HG02798 (cell line): ENCODE measurements at regions not wholly inside any gene's neighbourhood (a gene's known extent, or its start where the extent isn't known, plus 50 kb on each side); places are given as distances from the start of the nearest gene placed in this dataset.

Experiments used
- ATAC-seq: cut with Tn5 transposase; IDR thresholded peaks from one replicate; pipeline ENCODE4 v1.9.1; 2021; ENCODE audit warnings: mild to moderate bottlenecking; ENCODE audit not compliant: unreplicated experiment, poor library complexity

DNA sequence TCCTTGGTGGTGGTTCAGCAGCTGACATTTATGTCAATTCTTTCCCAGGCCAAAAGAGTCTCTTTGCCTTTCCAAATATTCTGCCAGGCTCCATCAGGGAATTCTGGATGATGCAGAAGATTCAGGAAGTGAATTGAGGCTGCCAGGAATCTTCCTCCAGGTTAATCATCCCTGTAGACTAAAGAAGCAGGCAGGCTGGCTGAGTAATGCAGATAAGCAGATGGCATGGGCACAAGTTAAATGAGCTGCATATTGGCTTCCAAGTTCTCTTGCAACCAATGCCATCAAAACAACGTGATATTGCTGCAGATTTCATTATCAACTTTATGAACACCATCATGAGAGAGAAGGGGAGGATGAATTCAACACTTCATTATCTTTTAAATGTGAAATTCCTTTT is 324.5 kb downstream of the KCNN2 start:
- ATAC-seq, result no peak

DNA sequence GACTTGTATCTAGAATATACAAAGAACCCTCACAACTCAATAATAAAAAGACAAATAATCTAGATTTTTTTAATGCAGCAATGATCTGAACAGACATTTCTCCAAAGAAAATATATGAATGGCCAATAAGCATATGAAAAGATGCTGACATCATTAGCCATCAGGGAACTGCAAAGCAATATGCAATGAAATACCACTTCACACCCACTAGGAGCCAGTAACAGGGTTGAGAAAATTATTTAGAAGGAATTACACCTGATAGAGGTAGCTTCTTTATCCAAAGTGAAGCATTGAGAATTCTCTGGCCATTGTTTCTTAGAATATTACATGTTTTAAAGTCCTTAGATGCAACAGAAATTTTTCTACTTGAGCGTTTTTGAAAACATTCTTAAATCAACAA is 316.9 kb downstream of the KCNN2 start:
- no peak for ATAC-seq

DNA sequence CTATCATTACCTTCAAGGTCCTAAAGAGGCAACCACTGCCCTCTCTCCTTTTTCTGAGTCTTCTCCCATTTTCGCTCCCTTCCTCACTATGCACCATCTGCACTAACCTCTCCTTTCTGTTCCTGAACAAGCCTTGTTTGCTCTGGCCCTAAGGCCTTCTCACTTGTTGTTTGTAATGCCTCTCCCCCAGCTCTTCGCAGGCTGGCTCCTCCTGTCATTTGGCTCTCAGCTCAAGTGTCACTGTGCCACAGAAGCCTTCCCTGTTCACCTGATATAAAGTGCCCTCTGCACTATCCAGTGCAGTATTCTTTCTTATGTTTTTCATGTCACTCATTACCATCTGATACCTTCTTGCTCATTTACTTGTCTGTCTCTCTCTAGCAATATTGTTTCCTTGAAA is 303.7 kb downstream of the KCNN2 start:
- no peak for ATAC-seq

DNA sequence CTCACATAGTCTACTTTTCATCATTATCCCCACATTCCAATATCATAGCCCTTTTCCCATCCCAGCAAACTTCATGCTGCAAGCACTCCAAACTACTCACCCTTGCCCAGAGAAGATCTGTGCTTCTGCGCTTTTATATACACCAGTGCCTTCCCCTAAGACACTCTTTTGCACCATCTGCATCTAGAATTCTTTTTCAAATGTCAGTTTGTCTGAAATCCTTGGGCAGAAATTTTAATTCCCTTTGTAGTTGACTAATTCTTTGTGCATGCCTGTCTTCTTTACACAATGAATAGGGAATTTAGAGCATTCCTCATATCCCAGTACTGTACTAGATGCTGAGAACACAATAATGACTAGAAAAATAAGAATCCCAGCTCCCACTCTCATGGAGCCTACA is 298.9 kb downstream of the KCNN2 start:
- ATAC-seq, result no peak

DNA sequence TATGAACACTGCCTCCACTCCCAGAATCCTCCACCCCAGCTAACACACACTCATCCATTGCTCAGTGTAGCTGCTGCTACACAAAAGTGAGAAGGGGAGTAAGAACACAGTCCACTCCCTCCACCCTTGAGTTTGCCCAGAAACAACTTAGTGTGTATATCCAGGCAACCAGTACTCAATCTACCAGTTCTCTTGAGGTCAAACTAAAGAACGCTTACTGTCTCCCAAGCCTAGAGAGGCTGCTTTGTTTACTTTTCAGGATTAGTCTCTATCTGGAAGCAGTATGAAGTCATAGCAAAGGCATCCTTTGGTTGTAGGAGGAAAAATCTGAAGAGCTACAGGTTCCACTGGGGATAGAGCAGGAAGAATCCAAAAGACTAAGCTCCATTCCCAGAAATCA is 296.3 kb downstream of the KCNN2 start:
- ATAC-seq, result no peak

DNA sequence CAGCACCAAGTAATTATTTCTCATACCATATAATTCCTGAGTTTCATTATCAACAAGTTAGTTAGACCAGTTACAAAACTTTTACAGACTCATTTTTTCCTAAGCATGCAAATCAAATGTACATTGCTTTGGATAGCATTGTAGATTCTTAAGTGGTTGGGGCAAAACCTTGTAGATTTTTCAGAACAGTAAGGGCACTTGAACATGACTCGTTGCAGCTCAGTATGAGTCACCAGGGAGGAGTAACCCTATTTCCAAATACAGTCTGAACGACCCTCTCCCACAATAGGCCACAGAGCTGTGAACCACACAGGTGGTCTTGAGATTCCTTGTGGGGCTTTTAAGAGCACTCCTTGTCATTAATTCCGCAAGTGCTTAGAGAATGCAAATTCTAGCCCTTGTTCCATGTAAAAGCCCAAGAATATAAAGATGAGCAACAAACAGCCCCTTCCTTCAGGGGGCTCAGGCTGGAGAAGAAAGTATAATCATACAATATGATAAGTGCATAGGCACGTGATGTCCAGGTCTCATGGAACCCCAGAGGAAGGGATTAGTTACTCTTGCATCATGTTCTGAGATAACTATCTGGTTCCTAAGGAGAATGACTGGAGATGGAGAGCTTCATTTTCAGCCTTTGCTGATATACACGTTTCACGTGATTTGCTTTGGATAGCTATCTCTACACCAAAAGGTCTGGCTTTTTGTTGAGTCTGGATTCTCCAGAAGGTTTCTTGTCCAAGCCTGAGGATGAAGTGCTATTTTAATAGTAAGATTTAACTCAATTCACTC is 295.7 kb downstream of the KCNN2 start:
- ATAC-seq, result no peak

DNA sequence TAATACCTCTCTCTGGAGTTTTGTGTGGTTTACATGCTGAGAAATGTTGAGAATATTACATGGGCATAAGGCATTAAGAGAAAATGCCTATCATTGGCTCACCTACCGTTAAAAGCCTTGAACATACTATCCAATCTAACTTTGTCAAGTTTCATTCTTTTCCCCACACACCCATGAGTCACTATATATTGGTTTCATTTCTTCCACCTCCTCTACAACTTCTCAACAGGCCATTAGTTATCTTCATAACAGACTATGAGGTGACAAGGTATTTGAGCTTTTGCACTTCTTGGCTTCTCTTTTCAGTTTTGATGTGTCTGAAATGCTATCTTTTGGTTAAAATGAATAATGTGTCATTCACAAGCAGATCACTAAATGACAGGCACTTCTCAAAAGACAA is 288.0 kb downstream of the KCNN2 start:
- ATAC-seq, result no peak

DNA sequence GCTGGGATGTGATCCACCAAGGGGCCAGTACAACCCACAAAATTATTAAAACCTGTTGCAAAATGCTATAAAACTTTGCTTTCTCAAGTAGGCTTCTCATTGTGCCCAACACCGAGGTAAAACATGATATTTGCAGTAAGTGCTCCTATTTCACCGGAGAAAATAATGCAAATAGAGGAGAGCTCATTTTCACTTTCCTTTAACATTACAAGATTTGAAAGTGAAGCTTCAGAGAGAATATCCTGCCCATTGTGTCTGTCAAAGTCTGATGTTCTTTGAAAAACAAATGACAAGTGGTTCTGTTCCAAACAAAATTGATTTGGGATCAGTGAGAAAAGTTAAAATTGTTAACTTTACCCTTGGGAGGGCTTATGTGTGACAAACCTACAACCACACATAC is 287.1 kb downstream of the KCNN2 start:
- no peak for ATAC-seq

DNA sequence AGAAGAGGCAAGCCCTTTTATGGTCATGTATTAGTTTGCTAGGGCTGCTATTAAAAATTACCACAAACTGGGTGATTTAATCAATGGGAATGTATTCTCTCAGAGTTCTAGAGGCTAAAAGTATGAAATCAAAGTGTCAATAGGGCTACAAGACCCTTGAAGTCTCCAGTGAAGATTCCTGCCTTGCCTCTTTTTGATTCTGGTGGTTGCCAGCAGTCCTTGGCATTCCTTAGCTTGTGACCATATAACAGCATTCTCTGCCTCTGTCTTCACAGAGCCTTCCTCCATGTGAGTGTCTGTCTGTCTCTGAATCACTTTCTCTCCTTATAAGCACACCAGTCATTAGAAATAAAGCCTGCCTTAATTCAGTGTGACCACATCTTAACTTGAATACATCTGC is 282.7 kb downstream of the KCNN2 start:
- ATAC-seq, result no peak

DNA sequence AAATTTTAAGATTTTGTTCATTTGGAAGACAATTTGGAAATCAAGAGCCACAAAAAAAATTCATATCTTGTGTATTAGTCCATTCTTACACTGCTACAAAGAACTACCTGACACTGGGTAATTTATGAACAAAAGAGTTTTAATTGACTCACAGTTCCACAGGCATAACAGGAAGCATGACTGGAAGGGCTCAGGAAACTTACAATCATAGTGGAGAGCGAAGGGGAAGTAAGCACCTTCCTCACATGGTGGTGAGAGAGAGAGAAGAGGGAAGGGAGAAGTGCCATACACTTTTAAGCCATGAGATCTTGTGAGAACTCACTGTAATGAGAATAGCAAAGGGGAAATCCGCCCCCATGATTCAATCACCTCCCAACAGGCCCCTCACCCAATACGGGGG is 274.4 kb downstream of the KCNN2 start:
- no peak for ATAC-seq

DNA sequence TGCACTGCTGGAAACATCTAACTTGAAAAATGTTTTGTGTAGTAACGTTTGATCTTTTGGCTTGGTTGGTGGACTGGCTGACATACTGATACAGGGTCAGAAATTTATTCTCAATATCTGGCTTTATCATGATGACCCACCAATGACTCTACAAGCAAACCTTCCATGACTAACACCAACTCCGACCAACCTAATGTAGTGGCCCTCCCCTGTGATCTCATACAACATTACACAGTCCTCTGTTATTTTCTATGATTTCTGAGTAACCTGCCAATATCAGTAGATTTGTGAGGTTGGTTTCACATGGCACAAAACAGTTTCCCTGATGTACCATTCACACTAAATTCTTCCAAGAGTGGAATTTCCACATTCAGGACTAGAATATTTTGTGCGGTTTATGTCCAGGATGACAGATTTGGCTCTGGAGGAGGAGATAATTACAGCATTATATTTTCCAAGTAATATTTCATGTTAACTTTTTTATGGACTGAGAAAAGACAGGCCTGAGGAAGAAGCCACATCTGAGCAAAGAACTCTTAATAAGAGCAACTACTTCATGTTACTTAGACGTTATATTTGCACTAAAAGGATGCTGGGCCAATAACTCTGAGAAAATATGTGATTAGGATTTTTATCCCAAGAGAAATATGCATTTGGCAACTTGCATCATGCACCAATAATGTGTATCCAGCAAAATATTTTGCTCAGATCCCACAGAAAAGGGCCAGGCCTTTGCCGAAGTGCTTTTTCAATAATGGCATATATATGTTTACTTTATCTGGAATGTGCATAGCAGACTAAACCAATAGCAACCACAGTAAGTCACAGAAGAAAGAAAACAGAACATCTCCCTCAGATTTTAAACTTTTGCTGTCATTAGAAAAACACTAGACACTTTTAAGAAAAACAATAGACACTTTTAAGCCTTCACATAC is 273.4 kb downstream of the KCNN2 start:
- no peak for ATAC-seq

DNA sequence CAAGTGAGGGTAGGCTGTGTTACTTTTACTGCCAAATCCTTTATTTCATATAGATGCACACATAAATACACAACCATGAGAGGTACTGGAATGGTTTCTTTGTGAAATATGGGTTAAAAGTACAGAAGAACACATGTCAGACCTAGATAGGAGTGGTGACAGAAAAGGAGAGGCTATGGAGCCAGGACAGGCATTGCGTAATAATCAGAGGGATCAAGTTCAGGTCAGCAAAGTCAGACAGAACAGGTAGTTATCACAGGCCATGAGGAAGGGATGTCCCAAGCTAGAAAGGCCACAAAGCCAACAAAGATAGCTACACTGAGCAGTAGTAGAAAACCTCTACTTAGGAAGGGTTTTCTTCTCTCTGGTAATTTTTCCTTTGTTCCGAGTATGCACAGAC is 272.6 kb downstream of the KCNN2 start:
- no peak for ATAC-seq

DNA sequence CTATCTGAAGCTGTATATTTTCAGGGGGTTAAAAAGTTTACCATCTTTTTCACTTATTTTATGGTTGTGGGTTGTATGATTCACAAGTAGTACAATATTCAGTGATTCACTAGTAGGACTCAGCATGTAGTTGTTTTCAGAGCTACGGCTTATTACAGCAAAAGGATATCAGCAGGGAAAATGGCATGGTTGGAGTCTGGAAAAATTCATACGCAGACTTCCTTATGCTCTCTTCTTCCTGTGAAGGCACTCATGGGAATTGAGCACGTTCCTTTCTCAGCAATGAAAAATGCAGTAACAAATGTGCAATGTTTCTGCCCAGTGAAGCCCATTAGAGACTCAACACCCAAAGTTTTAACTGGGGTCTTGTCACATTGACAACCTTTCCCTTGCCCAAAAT is 250.5 kb downstream of the KCNN2 start:
- no peak for ATAC-seq

DNA sequence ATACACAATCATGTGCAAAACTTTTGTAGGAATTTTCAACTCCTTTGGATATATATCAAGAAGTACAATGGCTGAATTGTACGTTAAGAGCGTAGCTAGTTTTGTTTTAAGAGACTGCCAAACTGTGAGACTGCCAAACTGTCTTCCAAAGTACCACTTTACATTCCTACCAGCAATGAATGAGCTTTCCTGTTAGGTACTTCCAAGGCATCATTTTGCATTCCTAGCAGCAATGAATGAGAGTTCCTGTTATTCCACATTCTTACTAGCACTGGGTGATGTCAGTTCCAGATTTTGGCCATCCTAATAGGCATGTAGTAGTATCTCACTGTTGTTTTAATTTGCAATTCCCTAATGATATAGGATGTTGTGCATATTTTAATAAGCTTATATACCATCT is 219.3 kb downstream of the KCNN2 start:
- no peak for ATAC-seq

DNA sequence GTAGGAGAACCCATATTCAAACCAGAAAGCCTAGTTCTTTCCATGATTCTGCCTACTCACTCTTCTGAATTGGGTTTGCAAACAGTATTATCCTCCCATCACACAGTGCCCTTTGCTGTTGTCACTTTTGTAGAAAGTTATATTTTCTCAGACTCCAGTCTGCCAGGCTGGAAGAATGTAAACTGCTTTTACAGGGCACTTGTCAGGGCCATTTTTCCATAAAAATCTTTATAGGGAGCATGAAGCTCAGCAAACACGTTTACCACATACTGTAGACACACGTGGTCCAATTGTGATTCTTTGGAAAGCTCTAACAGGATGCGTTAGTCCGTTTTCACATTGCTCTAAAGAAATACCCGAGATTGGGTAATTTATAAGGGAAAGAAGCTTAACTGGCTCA is 204.0 kb downstream of the KCNN2 start:
- ATAC-seq, result no peak

DNA sequence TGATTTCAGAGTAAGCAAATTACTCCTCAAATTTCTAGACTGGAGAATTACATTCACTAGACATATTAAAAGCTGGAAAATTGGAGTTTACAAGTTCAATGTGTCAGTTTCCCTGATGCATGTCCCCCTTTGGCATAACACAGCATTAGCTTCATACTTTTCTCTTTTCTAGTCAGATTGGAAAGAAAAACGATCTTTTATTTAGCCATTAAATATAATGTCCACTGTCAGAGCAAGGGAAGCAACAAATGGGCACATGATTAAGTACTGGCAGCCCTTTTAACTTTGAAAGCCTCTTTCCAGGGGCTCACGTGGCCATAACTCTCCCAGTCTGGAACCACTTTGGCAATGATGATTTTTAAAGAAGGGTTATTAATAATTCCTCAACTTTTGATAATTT is 203.3 kb downstream of the KCNN2 start:
- ATAC-seq, result no peak

DNA sequence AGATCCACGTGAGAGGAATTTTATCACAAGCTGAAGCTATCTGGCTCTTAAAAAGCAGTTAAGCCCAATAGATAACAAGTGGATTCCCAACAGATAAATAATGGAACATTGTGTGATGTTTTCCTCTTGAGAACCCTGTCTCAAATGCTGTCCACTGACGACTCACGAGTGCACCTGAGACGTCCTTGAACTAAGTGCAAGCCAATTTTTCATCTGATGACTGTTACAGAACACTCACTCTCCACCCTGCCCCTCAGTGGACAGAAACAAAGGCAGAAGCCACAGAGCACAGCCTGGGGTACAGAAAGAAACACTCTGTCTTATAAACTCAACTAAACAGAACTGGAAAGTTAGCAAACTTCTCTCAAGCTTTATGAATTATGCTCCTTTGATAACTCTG is 199.5 kb downstream of the KCNN2 start:
- ATAC-seq, result no peak
